K562 (cell line): ENCODE measurements at regions not wholly inside any gene's neighbourhood (a gene's known extent, or its start where the extent isn't known, plus 50 kb on each side); places are given as distances from the start of the nearest gene placed in this dataset.
"Not testable (repeated sequence)": the region's sequence is repeated elsewhere in the genome, so short reads cannot be mapped to it uniquely, and the experiment has no call there.

Source experiments
- ATAC-seq: fragments of 200-7000 bp; cut with Tn5 transposase; 3 replicates; pipeline ENCODE4 v1.9.1; 2020; ENCODE audit warnings: moderate library complexity
- BruUV-seq: library from RNA; stranded (reverse); fragments of 400-500 nt; replicated peaks from 2 replicates; lab custom pipeline; 2021; lab: Mats Ljungman, UMichigan
- CTCF ChIA-PET: fragments of 300-600 bp; formaldehyde crosslinking; extraction: SDS; loops from one replicate; lab custom pipeline; 2021; ENCODE audit warnings: low intra/inter-chr PET ratio; lab: Yijun Ruan, JAX
- POLR2A ChIA-PET: fragments of 300-600, 350-650 bp; sonication (Branson Sonifier 250); formaldehyde crosslinking; extraction: SDS; loops from one replicate; lab custom pipeline; 2021; ENCODE audit warnings: antibody characterized with exemption, inconsistent platforms; lab: Yijun Ruan, JAX
- DNase-seq, 4 experiments: peaks; one replicate each; pipeline versions ENCODE4 v3.0.0 to v3.0.0-alpha.2; 2011 to 2018; ENCODE audit warnings: low spot score in 3 of 4, mixed read lengths in 3 of 4; ENCODE audit errors: extremely low read depth in 1 of 4
- FAIRE-seq: peaks from 2 replicates; lab custom pipeline; 2011; peaks lifted over from hg19 to GRCh38; lab: Jason Lieb, UNC
- H2AFZ ChIP-seq: 2 replicates; pipeline ENCODE4 v1.6.0; 2011; ENCODE audit warnings: low read depth, low read length, control low read depth, inconsistent platforms
- H3K27ac ChIP-seq: fragments of 200-600 bp; 3 replicates; pipeline ENCODE4 v1.8.0; 2011; ENCODE audit warnings: low read depth, mild to moderate bottlenecking, control low read depth, inconsistent platforms, low read length, moderate library complexity, mixed read lengths; ENCODE audit errors: extremely low read depth
- H3K27me3 ChIP-seq, 2 experiments: fragments of 300-600 bp in 1 of 2; 2 replicates in 1 of 2; 3 replicates in 1 of 2; pipeline versions ENCODE4 v1.6.0 to v1.8.0; 2011; ENCODE audit warnings: inconsistent platforms in 2 of 2, low read length in 2 of 2, mild to moderate bottlenecking in 1 of 2, mixed read lengths in 1 of 2, moderate library complexity in 1 of 2; ENCODE audit not compliant: control insufficient read depth in 2 of 2, insufficient read depth in 2 of 2
- H3K36me3 ChIP-seq: fragments of 300-600 bp; 3 replicates; pipeline ENCODE4 v1.8.0; 2011; ENCODE audit warnings: mild to moderate bottlenecking, low read length, inconsistent platforms; ENCODE audit not compliant: control insufficient read depth, insufficient read depth
- H3K4me1 ChIP-seq, 2 experiments: fragments of 200-600 bp in 1 of 2; replicated peaks in 1 of 2; 2 replicates in 1 of 2; 3 replicates in 1 of 2; pipeline versions ENCODE4 v1.5.1 to v1.8.0; 2011; ENCODE audit warnings: inconsistent platforms in 2 of 2, low read length in 2 of 2, mild to moderate bottlenecking in 1 of 2, mixed read lengths in 1 of 2, moderate library complexity in 1 of 2; ENCODE audit not compliant: control insufficient read depth in 2 of 2, insufficient read depth in 2 of 2
- H3K4me2 ChIP-seq: 2 replicates; pipeline ENCODE4 v1.6.1; 2011; ENCODE audit warnings: low read length, control low read depth, inconsistent platforms, mixed read lengths; ENCODE audit not compliant: insufficient read depth
- H3K4me3 ChIP-seq: fragments of 200-600 bp; sonication (generic), shearing (Covaris generic); 2 replicates; pipeline ENCODE4 v1.5.1; 2016; ENCODE audit warnings: control low read depth, inconsistent platforms
- H3K79me2 ChIP-seq: fragments of 200-600 bp; 3 replicates; pipeline ENCODE4 v1.8.0; 2011; ENCODE audit warnings: low read length, inconsistent platforms; ENCODE audit not compliant: control insufficient read depth, insufficient read depth
- H3K9ac ChIP-seq, 2 experiments: 2 replicates each; pipeline versions ENCODE4 v1.6.0 to v1.6.1; 2011; ENCODE audit warnings: low read depth in 2 of 2, low read length in 2 of 2, control low read depth in 1 of 2, inconsistent platforms in 1 of 2, mild to moderate bottlenecking in 1 of 2, mixed read lengths in 1 of 2; ENCODE audit not compliant: insufficient read depth in 1 of 2
- H3K9me1 ChIP-seq: one replicate; pipeline ENCODE4 v1.6.0; 2011; ENCODE audit warnings: inconsistent platforms, mild to moderate bottlenecking, low read length, moderate library complexity; ENCODE audit not compliant: control insufficient read depth, insufficient read depth
- H3K9me3 ChIP-seq: replicated peaks from 2 replicates; pipeline ENCODE4 v1.5.1; 2011; ENCODE audit warnings: low read depth, low read length, inconsistent platforms; ENCODE audit not compliant: control insufficient read depth, insufficient read depth
- H4K20me1 ChIP-seq: replicated peaks from 2 replicates; pipeline ENCODE4 v1.6.1; 2011; ENCODE audit warnings: low read length, inconsistent platforms, mixed read lengths; ENCODE audit not compliant: control insufficient read depth, insufficient read depth
- PHF21A ChIP-seq: fragments of 450-650 bp; IDR thresholded peaks from 2 replicates; pipeline ENCODE4 v1.6.1; 2017; ENCODE audit warnings: low read depth, borderline replicate concordance
- RBM17 ChIP-seq: fragments of 200-400 bp; formaldehyde crosslinking; IDR thresholded peaks from 2 replicates; pipeline ENCODE4 v1.6.1; 2017; ENCODE audit warnings: low read depth, mild to moderate bottlenecking, low read length, borderline replicate concordance
- TBL1XR1 ChIP-seq, 2 experiments: IDR thresholded peaks; 2 replicates each; pipeline ENCODE4 v1.6.1; 2012; ENCODE audit warnings: improper control_type of control experiment in 2 of 2, low read length in 2 of 2, mild to moderate bottlenecking in 1 of 2
- TCF3 ChIP-seq: sonication (generic); formaldehyde crosslinking; IDR thresholded peaks from 2 replicates; pipeline ENCODE4 v1.4.0; 2020; ENCODE audit warnings: mild to moderate bottlenecking, missing genetic modification reagents
- ZNF318 ChIP-seq, 2 experiments: fragments of 450-650 bp; IDR thresholded peaks; 2 replicates each; pipeline ENCODE4 v1.6.1; 2016; ENCODE audit warnings: mild to moderate bottlenecking in 2 of 2, borderline replicate concordance in 1 of 2, low read depth in 1 of 2, moderate library complexity in 1 of 2
- ZNF431 ChIP-seq: sonication (generic); formaldehyde crosslinking; IDR thresholded peaks from 2 replicates; pipeline ENCODE4 v1.8.0; 2022; ENCODE audit warnings: mild to moderate bottlenecking, missing genetic modification reagents
- WGBS: fragments of 100-300 bp; shearing (Covaris generic); methylation state at CpG from one replicate; pipeline ENCODE4 v1.1.6; 2016; ENCODE audit warnings: low coverage, mixed read lengths; ENCODE audit not compliant: insufficient coverage; ENCODE audit errors: missing lambda C conversion rate; 5-methylcytosine and 5-hydroxymethylcytosine counted together
- in situ Hi-C: fragments of 300-500 bp; cut with MboI; formaldehyde crosslinking; loops from 4 replicates; pipeline ENCODE4 v1.15.0; 2018; ENCODE audit warnings: inconsistent platforms, mixed read lengths
- intact Hi-C: fragments of 100-400 bp; cut with micrococcal nuclease; formaldehyde crosslinking; loops from 2 replicates; pipeline ENCODE4 v1.14.2; 2022

DNA sequence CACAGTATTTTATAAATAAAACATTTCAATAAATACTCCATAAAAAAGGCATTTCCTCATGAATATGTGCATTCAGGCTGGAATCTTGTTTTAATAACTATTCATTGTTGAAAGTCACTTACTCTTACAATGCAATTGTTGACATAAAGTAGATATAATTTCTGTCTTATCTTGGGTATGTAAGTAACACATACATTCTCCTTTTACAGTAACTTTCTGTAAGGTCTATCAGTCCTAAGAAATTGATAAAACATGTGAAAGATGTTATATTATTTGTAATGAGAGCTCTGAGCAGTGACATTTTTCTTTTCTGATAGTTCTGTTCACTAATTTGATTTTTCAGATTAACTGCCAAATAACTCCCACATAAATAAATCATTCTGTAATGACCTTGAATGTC is 1249.2 kb downstream of the STIM2 start:
- Histone ChIP-seq H3K36me3 (no peaks in the 10 kb centered on the region), H2AFZ (no peak overlapping the region), H3K27me3 (no peaks in the 10 kb centered on the region), H3K9me3 (no peaks in the 10 kb centered on the region), H4K20me1 (no peaks in the 10 kb centered on the region), H3K9ac (no peak overlapping the region), H3K9me1 (no peaks in the 10 kb centered on the region), H3K4me2 (no peak overlapping the region), H3K4me1 (no peaks in the 10 kb centered on the region), H3K79me2 (no peaks in the 10 kb centered on the region), H3K4me3 (no peak overlapping the region), H3K27ac (no peak overlapping the region)
- TF ChIP-seq ZNF318 (IDR thresholded peaks at IDR 0.05; ENCODE audit: borderline replicate concordance in 1 of 2, low read depth in 1 of 2) (no peak), TCF3 (CRISPR knock-in tag) (no peak), RBM17 (no peak), TBL1XR1 (IDR thresholded peaks at IDR 0.05; ENCODE audit: low read length in 2 of 2) (no peak), PHF21A (no peak), ZNF431 (no peak)
- ChIA-PET POLR2A (no interaction called here), CTCF (no interaction called here)
- DNase-seq = no peak
- BruUV-seq = no TSS peak
- intact Hi-C loops = no loop called here
- in situ Hi-C loops = no loop called here
- no peak for ATAC-seq
- FAIRE-seq = no peak

DNA sequence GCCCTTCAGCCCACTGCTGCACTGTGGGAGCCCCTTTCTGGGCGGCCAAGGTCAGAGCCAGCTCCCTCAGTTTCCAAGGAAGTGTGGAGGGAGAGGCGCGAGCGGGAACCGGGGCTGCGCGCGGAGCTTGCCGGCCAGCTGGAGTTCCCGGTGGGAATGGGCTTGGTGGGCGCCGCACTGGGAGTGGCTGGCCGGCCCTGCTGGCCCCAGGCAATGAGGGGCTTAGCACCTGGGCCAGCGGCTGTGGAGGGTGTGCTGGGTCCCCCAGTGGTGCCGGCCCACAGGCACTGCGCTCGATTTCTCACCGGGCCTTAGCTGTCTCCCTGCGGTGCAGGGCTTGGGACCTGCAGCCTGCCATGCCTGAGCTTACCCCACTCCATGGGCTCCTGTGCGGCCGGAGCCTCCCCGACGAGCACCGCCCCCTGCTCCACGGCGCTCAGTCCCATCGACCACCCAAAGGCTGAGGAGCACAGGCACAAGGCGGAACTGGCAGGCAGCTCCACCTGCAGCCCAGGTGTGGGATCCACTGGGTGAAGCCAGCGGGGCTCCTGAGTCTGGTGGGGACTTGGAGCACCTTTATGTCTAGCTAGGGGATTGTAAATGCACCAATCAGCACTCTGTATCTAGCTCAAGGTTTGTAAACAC is 1252.2 kb downstream of the STIM2 start:
- in situ Hi-C loops, H3K9ac ChIP-seq, FAIRE-seq, BruUV-seq, H3K27ac ChIP-seq, H3K79me2 ChIP-seq, H3K4me3 ChIP-seq, CTCF ChIA-PET, H3K4me2 ChIP-seq, ATAC-seq, intact Hi-C loops, H3K36me3 ChIP-seq, H3K27me3 ChIP-seq, DNase-seq, H3K9me1 ChIP-seq, H3K4me1 ChIP-seq, H2AFZ ChIP-seq, H3K9me3 ChIP-seq, H4K20me1 ChIP-seq: not testable (repeated sequence)
- 5% methylated on average over 14 of the region's 29 CpGs for WGBS
- POLR2A ChIA-PET = interaction anchor here (0.6 kb wide), 1 partner anchor 633 kb away, joined by 3 read pairs; no protein-coding TSS in a partner anchor
